K562 (cell line): ENCODE measurements at regions not wholly inside any gene's neighbourhood (a gene's known extent, or its start where the extent isn't known, plus 50 kb on each side); places are given as distances from the start of the nearest gene placed in this dataset.

Experiments used
- ATAC-seq: fragments of 200-7000 bp; cut with Tn5 transposase; 3 replicates; pipeline ENCODE4 v1.9.1; 2020; ENCODE audit warnings: moderate library complexity
- BruUV-seq: library from RNA; stranded (reverse); fragments of 400-500 nt; replicated peaks from 2 replicates; lab custom pipeline; 2021; lab: Mats Ljungman, UMichigan
- CTCF ChIA-PET: fragments of 300-600 bp; formaldehyde crosslinking; extraction: SDS; loops from one replicate; lab custom pipeline; 2021; ENCODE audit warnings: low intra/inter-chr PET ratio; lab: Yijun Ruan, JAX
- POLR2A ChIA-PET: fragments of 300-600, 350-650 bp; sonication (Branson Sonifier 250); formaldehyde crosslinking; extraction: SDS; loops from one replicate; lab custom pipeline; 2021; ENCODE audit warnings: antibody characterized with exemption, inconsistent platforms; lab: Yijun Ruan, JAX
- DNase-seq, 4 experiments: peaks; one replicate each; pipeline versions ENCODE4 v3.0.0 to v3.0.0-alpha.2; 2011 to 2018; ENCODE audit warnings: low spot score in 3 of 4, mixed read lengths in 3 of 4; ENCODE audit errors: extremely low read depth in 1 of 4
- FAIRE-seq: peaks from 2 replicates; lab custom pipeline; 2011; peaks lifted over from hg19 to GRCh38; lab: Jason Lieb, UNC
- H2AFZ ChIP-seq: 2 replicates; pipeline ENCODE4 v1.6.0; 2011; ENCODE audit warnings: low read depth, low read length, control low read depth, inconsistent platforms
- H3K27ac ChIP-seq: fragments of 200-600 bp; 3 replicates; pipeline ENCODE4 v1.8.0; 2011; ENCODE audit warnings: low read depth, mild to moderate bottlenecking, control low read depth, inconsistent platforms, low read length, moderate library complexity, mixed read lengths; ENCODE audit errors: extremely low read depth
- H3K27me3 ChIP-seq, 2 experiments: fragments of 300-600 bp in 1 of 2; 2 replicates in 1 of 2; 3 replicates in 1 of 2; pipeline versions ENCODE4 v1.6.0 to v1.8.0; 2011; ENCODE audit warnings: inconsistent platforms in 2 of 2, low read length in 2 of 2, mild to moderate bottlenecking in 1 of 2, mixed read lengths in 1 of 2, moderate library complexity in 1 of 2; ENCODE audit not compliant: control insufficient read depth in 2 of 2, insufficient read depth in 2 of 2
- H3K36me3 ChIP-seq: fragments of 300-600 bp; 3 replicates; pipeline ENCODE4 v1.8.0; 2011; ENCODE audit warnings: mild to moderate bottlenecking, low read length, inconsistent platforms; ENCODE audit not compliant: control insufficient read depth, insufficient read depth
- H3K4me1 ChIP-seq, 2 experiments: fragments of 200-600 bp in 1 of 2; replicated peaks in 1 of 2; 2 replicates in 1 of 2; 3 replicates in 1 of 2; pipeline versions ENCODE4 v1.5.1 to v1.8.0; 2011; ENCODE audit warnings: inconsistent platforms in 2 of 2, low read length in 2 of 2, mild to moderate bottlenecking in 1 of 2, mixed read lengths in 1 of 2, moderate library complexity in 1 of 2; ENCODE audit not compliant: control insufficient read depth in 2 of 2, insufficient read depth in 2 of 2
- H3K4me2 ChIP-seq: 2 replicates; pipeline ENCODE4 v1.6.1; 2011; ENCODE audit warnings: low read length, control low read depth, inconsistent platforms, mixed read lengths; ENCODE audit not compliant: insufficient read depth
- H3K4me3 ChIP-seq: fragments of 200-600 bp; sonication (generic), shearing (Covaris generic); 2 replicates; pipeline ENCODE4 v1.5.1; 2016; ENCODE audit warnings: control low read depth, inconsistent platforms
- H3K79me2 ChIP-seq: fragments of 200-600 bp; 3 replicates; pipeline ENCODE4 v1.8.0; 2011; ENCODE audit warnings: low read length, inconsistent platforms; ENCODE audit not compliant: control insufficient read depth, insufficient read depth
- H3K9ac ChIP-seq, 2 experiments: 2 replicates each; pipeline versions ENCODE4 v1.6.0 to v1.6.1; 2011; ENCODE audit warnings: low read depth in 2 of 2, low read length in 2 of 2, control low read depth in 1 of 2, inconsistent platforms in 1 of 2, mild to moderate bottlenecking in 1 of 2, mixed read lengths in 1 of 2; ENCODE audit not compliant: insufficient read depth in 1 of 2
- H3K9me1 ChIP-seq: one replicate; pipeline ENCODE4 v1.6.0; 2011; ENCODE audit warnings: inconsistent platforms, mild to moderate bottlenecking, low read length, moderate library complexity; ENCODE audit not compliant: control insufficient read depth, insufficient read depth
- H3K9me3 ChIP-seq: replicated peaks from 2 replicates; pipeline ENCODE4 v1.5.1; 2011; ENCODE audit warnings: low read depth, low read length, inconsistent platforms; ENCODE audit not compliant: control insufficient read depth, insufficient read depth
- H4K20me1 ChIP-seq: replicated peaks from 2 replicates; pipeline ENCODE4 v1.6.1; 2011; ENCODE audit warnings: low read length, inconsistent platforms, mixed read lengths; ENCODE audit not compliant: control insufficient read depth, insufficient read depth
- CREB5 ChIP-seq: fragments of 250-450 bp; sonication (Bioruptor Pico); IDR thresholded peaks from 2 replicates; pipeline ENCODE4 v1.5.0; 2020; ENCODE audit warnings: mild to moderate bottlenecking
- JUN ChIP-seq, 2 experiments: sonication (generic) in 1 of 2; formaldehyde crosslinking in 1 of 2; IDR thresholded peaks; 2 replicates each; pipeline versions ENCODE4 v1.6.1 to v1.8.0; 2012 to 2022; ENCODE audit warnings: borderline replicate concordance in 2 of 2, mild to moderate bottlenecking in 2 of 2, improper control_type of control experiment in 1 of 2, low read depth in 1 of 2, low read length in 1 of 2, missing genetic modification reagents in 1 of 2
- MXD1 ChIP-seq: fragments of 250-450 bp; sonication (Bioruptor Pico); IDR thresholded peaks from 2 replicates; pipeline ENCODE4 v1.8.0; 2021; ENCODE audit warnings: borderline replicate concordance, mild to moderate bottlenecking, moderate library complexity; ENCODE audit not compliant: poor library complexity, severe bottlenecking
- SETDB1 ChIP-seq: IDR thresholded peaks from one replicate; pipeline ENCODE4 v1.6.1; 2012; ENCODE audit warnings: low read length, control low read depth, inconsistent platforms
- SMARCB1 ChIP-seq: IDR thresholded peaks from 2 replicates; pipeline ENCODE4 v1.6.1; 2011; ENCODE audit warnings: improper control_type of control experiment, low read depth; ENCODE audit not compliant: insufficient read length
- ZC3H8 ChIP-seq: fragments of 450-650 bp; IDR thresholded peaks from 2 replicates; pipeline ENCODE4 v1.6.1; 2017
- ZNF282 ChIP-seq: sonication (generic); formaldehyde crosslinking; IDR thresholded peaks from 2 replicates; pipeline ENCODE4 v1.8.1; 2023; ENCODE audit warnings: missing genetic modification reagents
- ZNF77 ChIP-seq: fragments of 250-450 bp; sonication (Bioruptor Pico); IDR thresholded peaks from 2 replicates; pipeline ENCODE4 v1.5.0; 2020
- WGBS: fragments of 100-300 bp; shearing (Covaris generic); methylation state at CpG from one replicate; pipeline ENCODE4 v1.1.6; 2016; ENCODE audit warnings: low coverage, mixed read lengths; ENCODE audit not compliant: insufficient coverage; ENCODE audit errors: missing lambda C conversion rate; 5-methylcytosine and 5-hydroxymethylcytosine counted together
- in situ Hi-C: fragments of 300-500 bp; cut with MboI; formaldehyde crosslinking; loops from 4 replicates; pipeline ENCODE4 v1.15.0; 2018; ENCODE audit warnings: inconsistent platforms, mixed read lengths
- intact Hi-C: fragments of 100-400 bp; cut with micrococcal nuclease; formaldehyde crosslinking; loops from 2 replicates; pipeline ENCODE4 v1.14.2; 2022

- 0 out of 2 replicates have a peak overlapping the region, but pooled peaks have one; percentile 18 for H3K4me2 ChIP-seq
- no peak overlapping the region for H3K4me3 ChIP-seq
- intact Hi-C loops (no loop called here), in situ Hi-C loops (no loop called here)
- ChIA-PET POLR2A (no interaction called here), CTCF (no interaction called here)
- H4K20me1 ChIP-seq = no peaks in the 10 kb centered on the region
- peak overlapping the region; percentile 79 for H2AFZ ChIP-seq
- ATAC-seq = peak; percentile 63
- TF ChIP-seq SETDB1 (no peak), SMARCB1 (no peak), JUN (IDR thresholded peaks at IDR 0.05; ENCODE audit: borderline replicate concordance, low read depth, low read length) (no peak), JUN (CRISPR knock-in tag; IDR thresholded peaks at IDR 0.05; ENCODE audit: borderline replicate concordance) (no peak), ZC3H8 (no peak), ZNF282 (CRISPR knock-in tag) (no peak), ZNF77 (CRISPR knock-in tag) (no peak), MXD1 (CRISPR knock-in tag) (no peak), CREB5 (CRISPR knock-in tag) (no peak)
- H3K4me1 ChIP-seq = peaks cover 0 to 18% of the 10 kb centered on the region in 2 experiments; a peak in 3 of 5 replicates
- WGBS = 0% methylated on average over 1 of the region's 1 CpG
- no peaks in the 10 kb centered on the region for H3K9me1 ChIP-seq
- peak overlapping the region; percentile 72 for H3K27ac ChIP-seq
- no peaks in the 10 kb centered on the region for H3K79me2 ChIP-seq
- BruUV-seq = no TSS peak
- H3K9me3 ChIP-seq = peaks cover 3% of the 10 kb centered on the region; the same call in 1 of the 2 replicates
- H3K27me3 ChIP-seq = no peaks in the 10 kb centered on the region
- H3K36me3 ChIP-seq = no peaks in the 10 kb centered on the region
- FAIRE-seq = no peak
- peak in 1 of 4 experiments; percentile 7 for DNase-seq
- H3K9ac ChIP-seq = peak overlapping the region in 1 of 2 experiments; percentile 47; a peak in 1 of 4 replicates
Measured at GRCh38 chr2:195331129-195331528, 325.9 kb upstream of the SLC39A10 start.
